Duodenal mucosa (tissue), 2 donors: ENCODE measurements at regions not wholly inside any gene's neighbourhood (a gene's known extent, or its start where the extent isn't known, plus 50 kb on each side); places are given as distances from the start of the nearest gene placed in this dataset.

ENCODE experiments used
- H3K27ac ChIP-seq: one replicate; pipeline ENCODE4 v1.7.0; 2013; ENCODE audit warnings: low read depth, low read length
- H3K27me3 ChIP-seq, 2 donors: one replicate each; pipeline ENCODE4 v1.7.0; 2013; ENCODE audit warnings: low read length in 2 of 2, control low read depth in 1 of 2; ENCODE audit not compliant: insufficient read depth in 2 of 2, control insufficient read depth in 1 of 2
- H3K36me3 ChIP-seq, 2 donors: one replicate each; pipeline ENCODE4 v1.7.0; 2013; ENCODE audit warnings: low read length in 2 of 2, control low read depth in 1 of 2; ENCODE audit not compliant: insufficient read depth in 2 of 2, control insufficient read depth in 1 of 2
- H3K4me1 ChIP-seq, 2 donors: one replicate each; pipeline ENCODE4 v1.7.0; 2013; ENCODE audit warnings: low read length in 2 of 2, control low read depth in 1 of 2; ENCODE audit not compliant: insufficient read depth in 2 of 2, control insufficient read depth in 1 of 2
- H3K4me3 ChIP-seq, 2 donors: one replicate each; pipeline ENCODE4 v1.7.0; 2013; ENCODE audit warnings: low read length in 2 of 2, low read depth in 1 of 2
- H3K9ac ChIP-seq, 2 donors: one replicate each; pipeline ENCODE4 v1.7.0; 2013; ENCODE audit warnings: low read length in 2 of 2, low read depth in 1 of 2
- H3K9me3 ChIP-seq, 2 donors: one replicate each; pipeline ENCODE4 v1.7.0; 2013; ENCODE audit warnings: low read length in 2 of 2, control low read depth in 1 of 2; ENCODE audit not compliant: control insufficient read depth in 1 of 2

DNA sequence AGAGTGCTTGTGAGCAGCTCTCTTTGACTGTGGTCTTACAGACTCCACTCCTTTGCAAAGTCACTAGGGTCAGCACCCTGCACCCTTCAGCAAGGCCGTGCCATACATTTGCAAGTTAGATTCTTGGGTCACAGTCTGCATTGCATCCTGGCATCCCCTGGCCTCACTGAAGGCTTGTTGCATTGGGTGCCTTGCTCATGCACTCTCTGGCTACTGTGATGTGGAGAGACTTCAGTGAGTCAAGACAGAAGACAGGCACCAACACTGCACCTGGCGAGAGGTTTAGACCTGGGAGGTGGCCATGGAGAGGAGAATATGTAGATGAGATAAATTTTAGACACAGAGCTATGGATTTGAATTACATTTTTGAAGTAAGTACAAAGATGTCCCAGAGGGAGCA is 146.4 kb upstream of the COPS8 start:
- Histone ChIP-seq H3K4me1 (no peaks in the 10 kb centered on the region), H3K9ac (no peak overlapping the region), H3K4me3 (no peak overlapping the region), H3K27me3 (no peaks in the 10 kb centered on the region), H3K36me3 (no peaks in the 10 kb centered on the region), H3K9me3 (no peaks in the 10 kb centered on the region), H3K27ac (no peak overlapping the region)

DNA sequence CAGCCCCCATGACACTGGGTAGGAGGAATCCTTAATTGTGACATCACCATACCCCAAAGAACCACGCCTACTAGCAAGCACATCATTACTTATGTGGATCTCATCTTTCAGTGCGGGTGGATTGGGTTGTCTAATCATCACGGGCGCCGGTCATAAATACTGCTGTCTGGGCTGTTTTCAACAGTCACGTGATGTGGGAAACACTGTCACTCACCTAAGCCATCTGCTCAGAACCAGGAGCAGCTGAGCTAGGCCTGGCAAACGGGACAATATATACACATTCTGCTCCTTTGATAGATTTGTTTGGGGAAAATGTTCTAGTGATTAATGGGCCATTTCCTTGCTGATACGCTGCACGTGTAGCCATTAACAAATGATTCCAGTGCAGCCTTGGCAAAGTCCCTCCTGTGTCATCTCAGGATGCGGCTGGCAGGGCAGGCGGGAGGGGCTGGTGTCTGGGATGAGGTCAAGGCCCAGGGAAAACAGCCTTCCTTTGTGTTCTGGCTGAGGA is 145.9 kb upstream of the COPS8 start:
- Histone ChIP-seq H3K4me1 (no peaks in the 10 kb centered on the region), H3K4me3 (no peak overlapping the region), H3K27ac (no peak overlapping the region), H3K27me3 (no peaks in the 10 kb centered on the region), H3K9ac (no peak overlapping the region), H3K9me3 (no peaks in the 10 kb centered on the region), H3K36me3 (no peaks in the 10 kb centered on the region)

DNA sequence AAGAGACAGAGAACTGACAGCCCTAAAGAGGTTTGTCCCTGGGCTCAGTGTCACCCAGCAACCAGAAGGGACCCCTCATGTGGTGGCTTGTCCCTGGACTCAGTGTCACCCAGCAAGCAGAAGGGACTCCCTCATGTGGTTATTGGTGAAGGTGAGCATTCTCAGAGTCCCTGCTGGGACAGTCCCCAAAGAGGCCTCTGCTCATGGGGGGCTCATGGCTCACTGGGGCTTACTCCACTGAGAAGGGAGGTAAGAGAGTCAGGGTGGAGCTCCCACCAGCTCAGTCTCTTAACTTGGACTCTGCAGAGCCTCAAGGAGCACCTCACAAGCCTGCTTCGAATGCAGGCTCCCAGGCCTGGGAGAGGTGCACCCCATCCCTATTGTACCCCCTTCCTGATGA is 145.2 kb upstream of the COPS8 start:
- H3K9me3 ChIP-seq: no peaks in the 10 kb centered on the region
- no peak overlapping the region for H3K9ac ChIP-seq
- H3K27ac ChIP-seq: no peak overlapping the region
- H3K27me3 ChIP-seq: no peaks in the 10 kb centered on the region
- no peak overlapping the region for H3K4me3 ChIP-seq
- H3K36me3 ChIP-seq: no peaks in the 10 kb centered on the region
- no peaks in the 10 kb centered on the region for H3K4me1 ChIP-seq

DNA sequence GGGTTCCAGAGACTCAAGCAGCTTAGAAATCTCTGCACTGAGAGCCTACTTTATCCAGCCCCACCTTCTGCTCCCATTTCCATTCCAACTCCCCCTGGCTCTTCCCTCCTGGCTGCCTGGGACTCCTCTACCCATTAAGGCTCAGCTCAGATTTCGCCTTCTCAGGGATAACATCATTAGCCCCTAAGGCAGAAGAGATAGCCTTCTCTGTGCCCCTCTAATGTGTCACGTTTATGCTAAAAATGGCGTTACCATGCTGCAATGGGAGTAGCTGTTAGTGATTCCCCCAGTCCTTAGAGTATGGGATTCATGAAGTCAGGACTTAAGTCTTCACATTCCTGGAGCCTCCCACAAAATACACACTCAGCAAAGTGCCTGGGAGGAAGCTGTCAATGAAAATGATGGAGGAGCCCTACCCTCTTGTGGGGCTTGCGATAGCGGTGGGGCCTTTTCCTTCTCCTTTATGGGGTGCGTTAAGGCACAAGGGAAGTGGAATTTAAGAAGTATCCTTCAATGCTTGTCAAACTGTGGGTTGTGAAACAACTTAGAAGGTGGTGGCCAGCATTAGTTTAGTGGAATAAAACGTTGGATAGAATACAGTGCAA is 144.7 kb upstream of the COPS8 start:
- no peak overlapping the region for H3K4me3 ChIP-seq
- H3K27me3 ChIP-seq: no peaks in the 10 kb centered on the region
- H3K36me3 ChIP-seq: no peaks in the 10 kb centered on the region
- H3K4me1 ChIP-seq: no peaks in the 10 kb centered on the region
- no peak overlapping the region for H3K9ac ChIP-seq
- no peaks in the 10 kb centered on the region for H3K9me3 ChIP-seq
- H3K27ac ChIP-seq: no peak overlapping the region

DNA sequence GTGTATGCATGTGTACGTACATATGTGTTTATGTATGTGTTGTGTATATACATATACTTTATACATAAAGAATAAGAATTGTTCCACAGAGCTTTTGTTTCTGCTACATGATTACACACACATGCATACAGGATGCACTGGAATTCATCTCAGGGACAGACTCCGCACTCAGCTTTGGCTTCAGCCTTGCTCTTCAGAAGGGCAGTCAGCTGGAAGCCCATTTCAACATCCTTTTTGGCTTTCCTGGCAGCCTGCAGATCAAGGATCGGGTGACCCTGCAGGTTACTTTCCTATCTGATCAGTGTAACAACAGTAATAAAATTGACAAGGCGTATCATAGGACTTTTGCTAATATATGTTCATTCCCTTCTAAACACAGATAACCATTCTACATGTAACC is 144.1 kb upstream of the COPS8 start:
- Histone ChIP-seq H3K27ac (no peak overlapping the region), H3K36me3 (no peaks in the 10 kb centered on the region), H3K9ac (no peak overlapping the region), H3K9me3 (no peaks in the 10 kb centered on the region), H3K27me3 (no peaks in the 10 kb centered on the region), H3K4me1 (no peaks in the 10 kb centered on the region), H3K4me3 (no peak overlapping the region)

GRCh38 chr2:236942554-236942953 is 143.1 kb upstream of the COPS8 start:
- Histone ChIP-seq H3K4me3 (no peak overlapping the region), H3K27ac (no peak overlapping the region), H3K9ac (no peak overlapping the region), H3K9me3 (no peaks in the 10 kb centered on the region), H3K36me3 (no peaks in the 10 kb centered on the region), H3K27me3 (no peaks in the 10 kb centered on the region), H3K4me1 (no peaks in the 10 kb centered on the region)

DNA sequence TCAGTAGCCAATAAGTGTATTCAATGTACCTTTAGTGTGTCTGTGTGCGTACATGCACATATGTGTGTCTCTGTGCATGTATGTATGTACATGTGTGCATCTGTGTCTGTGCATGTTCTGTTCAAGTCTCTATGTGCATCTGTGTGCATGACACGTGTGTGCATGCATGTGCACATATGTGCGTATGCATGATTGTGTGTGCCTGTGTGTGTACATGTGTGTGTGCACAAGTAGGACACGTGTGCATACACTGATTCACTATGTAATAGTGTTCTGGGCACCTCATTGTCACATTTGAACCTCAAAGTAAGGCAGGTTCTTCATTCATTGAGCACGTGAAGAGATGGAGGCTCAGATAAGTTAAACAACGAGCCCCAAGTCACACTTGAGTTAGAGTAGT is 142.6 kb upstream of the COPS8 start:
- Histone ChIP-seq H3K4me3 (no peak overlapping the region), H3K9ac (no peak overlapping the region), H3K27ac (no peak overlapping the region), H3K4me1 (no peaks in the 10 kb centered on the region), H3K9me3 (no peaks in the 10 kb centered on the region), H3K27me3 (no peaks in the 10 kb centered on the region), H3K36me3 (no peaks in the 10 kb centered on the region)

GRCh38 chr2:236943841-236944513 is 141.7 kb upstream of the COPS8 start:
- Histone ChIP-seq H3K9me3 (no peaks in the 10 kb centered on the region), H3K27ac (no peak overlapping the region), H3K36me3 (no peaks in the 10 kb centered on the region), H3K4me3 (no peak overlapping the region), H3K27me3 (no peaks in the 10 kb centered on the region), H3K9ac (no peak overlapping the region), H3K4me1 (no peaks in the 10 kb centered on the region)

- Histone ChIP-seq H3K9ac (no peak overlapping the region), H3K36me3 (no peaks in the 10 kb centered on the region), H3K4me1 (no peaks in the 10 kb centered on the region), H3K27ac (no peak overlapping the region), H3K27me3 (no peaks in the 10 kb centered on the region), H3K4me3 (no peak overlapping the region), H3K9me3 (no peaks in the 10 kb centered on the region)
These were observed 141.1 kb upstream of the COPS8 start for GRCh38 chr2:236944561-236944960.

- no peak overlapping the region for H3K27ac ChIP-seq
- no peaks in the 10 kb centered on the region for H3K9me3 ChIP-seq
- no peaks in the 10 kb centered on the region for H3K36me3 ChIP-seq
- no peaks in the 10 kb centered on the region for H3K4me1 ChIP-seq
- H3K4me3 ChIP-seq: no peak overlapping the region
- no peaks in the 10 kb centered on the region for H3K27me3 ChIP-seq
- no peak overlapping the region for H3K9ac ChIP-seq
These were observed 140.2 kb upstream of the COPS8 start for GRCh38 chr2:236945431-236946016.
